SJCRH30 (cell line): ENCODE measurements at regions not wholly inside any gene's neighbourhood (a gene's known extent, or its start where the extent isn't known, plus 50 kb on each side); places are given as distances from the start of the nearest gene placed in this dataset.

Experiments
- DNase-seq, 2 experiments: peaks; one replicate each; pipeline ENCODE4 v3.0.0-alpha.2; 2015 to 2020
- H3K27ac ChIP-seq: fragments of 250-450 bp; sonication (Bioruptor Pico); 2 replicates; pipeline ENCODE4 v1.5.1; 2020; ENCODE audit warnings: mild to moderate bottlenecking, moderate library complexity
- H3K27me3 ChIP-seq: fragments of 250-450 bp; sonication (Bioruptor Pico); 2 replicates; pipeline ENCODE4 v1.5.1; 2020; ENCODE audit warnings: mild to moderate bottlenecking, moderate library complexity
- H3K36me3 ChIP-seq: fragments of 250-450 bp; sonication (Bioruptor Pico); 2 replicates; pipeline ENCODE4 v1.5.1; 2020; ENCODE audit warnings: mild to moderate bottlenecking, moderate library complexity
- H3K4me1 ChIP-seq: fragments of 250-450 bp; sonication (Bioruptor Pico); 2 replicates; pipeline ENCODE4 v1.5.1; 2020; ENCODE audit warnings: mild to moderate bottlenecking, moderate library complexity
- H3K4me3 ChIP-seq: fragments of 250-450 bp; sonication (Bioruptor Pico); 2 replicates; pipeline ENCODE4 v1.5.1; 2020; ENCODE audit warnings: mild to moderate bottlenecking, moderate library complexity
- H3K9me3 ChIP-seq: fragments of 250-450 bp; sonication (Bioruptor Pico); replicated peaks from 2 replicates; pipeline ENCODE4 v1.5.1; 2020; ENCODE audit warnings: mild to moderate bottlenecking, moderate library complexity

DNA sequence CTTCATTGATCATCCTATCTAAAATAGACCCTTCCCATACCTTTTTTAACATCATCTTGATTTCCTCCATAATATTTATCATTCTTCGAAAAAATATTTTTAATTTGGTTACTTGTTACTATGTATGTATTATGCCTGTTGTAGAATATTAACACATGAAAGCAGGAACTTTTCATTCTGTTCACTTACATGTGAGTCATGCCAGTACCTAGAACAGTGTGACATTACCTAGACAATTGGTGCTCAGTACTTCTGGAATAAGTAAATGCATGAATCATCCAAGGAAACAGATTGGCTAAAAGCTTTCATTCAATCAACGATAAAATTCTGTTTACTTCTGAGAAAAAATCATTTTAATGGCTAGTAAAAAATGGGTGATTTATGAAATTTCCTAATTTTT is 76.4 kb downstream of the CXXC4 start:
- Histone ChIP-seq H3K36me3 (no peaks in the 10 kb centered on the region), H3K9me3 (no peaks in the 10 kb centered on the region), H3K27ac (no peak overlapping the region), H3K4me1 (peaks cover 2% of the 10 kb centered on the region; the same call in 1 of the 2 replicates), H3K4me3 (no peak overlapping the region), H3K27me3 (no peaks in the 10 kb centered on the region)
- DNase-seq = no peak

- no peak overlapping the region for H3K4me3 ChIP-seq
- no peaks in the 10 kb centered on the region for H3K9me3 ChIP-seq
- DNase-seq = no peak
- no peak overlapping the region for H3K27ac ChIP-seq
- H3K27me3 ChIP-seq = no peaks in the 10 kb centered on the region
- peaks cover 2% of the 10 kb centered on the region; the same call in 1 of the 2 replicates for H3K4me1 ChIP-seq
- no peaks in the 10 kb centered on the region for H3K36me3 ChIP-seq
These were observed 77.3 kb downstream of the CXXC4 start for GRCh38 chr4:104417357-104417882.

DNA sequence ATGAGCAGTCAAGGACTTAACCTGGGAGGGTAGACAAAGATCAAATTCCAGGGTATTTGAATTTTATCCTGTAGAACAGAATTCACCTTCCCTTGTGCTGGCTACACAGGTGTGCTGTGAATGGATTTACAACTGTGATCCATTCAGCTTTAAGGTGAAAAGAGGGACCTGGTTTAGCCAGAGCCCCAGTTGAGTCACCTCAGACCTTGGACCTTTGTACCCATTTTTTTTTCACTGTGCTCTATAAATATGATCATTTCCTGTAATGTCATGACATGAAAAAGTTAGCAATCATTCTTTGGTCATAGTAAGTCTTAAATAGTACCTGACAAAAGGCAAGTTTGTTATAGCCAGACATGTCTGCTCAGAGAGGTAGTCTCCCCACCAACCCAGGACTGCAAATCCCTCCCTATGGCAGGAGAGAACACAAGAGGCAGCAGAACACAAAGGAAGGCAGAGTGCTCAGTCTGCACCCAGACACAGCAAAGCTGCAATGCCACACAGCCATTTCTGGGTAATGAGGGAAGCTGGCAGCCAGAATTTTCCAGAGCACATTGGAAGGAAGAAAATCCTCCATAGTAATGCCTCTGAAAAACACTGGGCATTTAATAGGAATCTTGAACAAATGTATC is 77.9 kb downstream of the CXXC4 start:
- no peak overlapping the region for H3K4me3 ChIP-seq
- no peaks in the 10 kb centered on the region for H3K27me3 ChIP-seq
- H3K27ac ChIP-seq = no peak overlapping the region
- no peaks in the 10 kb centered on the region for H3K36me3 ChIP-seq
- no peak for DNase-seq
- H3K9me3 ChIP-seq = no peaks in the 10 kb centered on the region
- peaks cover 2% of the 10 kb centered on the region; the same call in 1 of the 2 replicates for H3K4me1 ChIP-seq

- H3K36me3 ChIP-seq = no peaks in the 10 kb centered on the region
- no peak for DNase-seq
- H3K4me1 ChIP-seq = peaks cover 13% of the 10 kb centered on the region
- H3K9me3 ChIP-seq = no peaks in the 10 kb centered on the region
- no peak overlapping the region for H3K4me3 ChIP-seq
- no peak overlapping the region for H3K27ac ChIP-seq
- H3K27me3 ChIP-seq = no peaks in the 10 kb centered on the region
These were observed 81.2 kb downstream of the CXXC4 start for GRCh38 chr4:104413487-104413886.

GRCh38 chr4:104412344-104412743 is 82.3 kb downstream of the CXXC4 start:
- Histone ChIP-seq H3K4me3 (no peak overlapping the region), H3K36me3 (no peaks in the 10 kb centered on the region), H3K9me3 (no peaks in the 10 kb centered on the region), H3K27ac (no peak overlapping the region), H3K4me1 (peaks cover 13% of the 10 kb centered on the region), H3K27me3 (no peaks in the 10 kb centered on the region)
- no peak for DNase-seq

- H3K36me3 ChIP-seq = no peaks in the 10 kb centered on the region
- no peaks in the 10 kb centered on the region for H3K27me3 ChIP-seq
- H3K4me1 ChIP-seq = peaks cover 13% of the 10 kb centered on the region
- no peak for DNase-seq
- no peak overlapping the region for H3K27ac ChIP-seq
- H3K4me3 ChIP-seq = no peak overlapping the region
- H3K9me3 ChIP-seq = no peaks in the 10 kb centered on the region
These were observed 83.2 kb downstream of the CXXC4 start for GRCh38 chr4:104411502-104411901.

- DNase-seq = peak; percentile 19 to 51
- Histone ChIP-seq H3K4me3 (no peak overlapping the region), H3K4me1 (peaks cover 23% of the 10 kb centered on the region), H3K36me3 (no peaks in the 10 kb centered on the region), H3K27ac (no peak overlapping the region), H3K9me3 (no peaks in the 10 kb centered on the region), H3K27me3 (no peaks in the 10 kb centered on the region)
These were observed 85.8 kb downstream of the CXXC4 start for GRCh38 chr4:104408878-104409277.

- peaks cover 17% of the 10 kb centered on the region for H3K4me1 ChIP-seq
- no peaks in the 10 kb centered on the region for H3K9me3 ChIP-seq
- no peak overlapping the region for H3K27ac ChIP-seq
- no peak overlapping the region for H3K4me3 ChIP-seq
- peak in 1 of 2 experiments; percentile 58 for DNase-seq
- no peaks in the 10 kb centered on the region for H3K27me3 ChIP-seq
- no peaks in the 10 kb centered on the region for H3K36me3 ChIP-seq
These were observed 90.3 kb downstream of the CXXC4 start for GRCh38 chr4:104404361-104404760.

GRCh38 chr4:104395168-104395614 is 99.5 kb downstream of the CXXC4 start:
- Histone ChIP-seq H3K27me3 (no peaks in the 10 kb centered on the region), H3K9me3 (no peaks in the 10 kb centered on the region), H3K27ac (no peak overlapping the region), H3K4me3 (peak overlapping the region; percentile 29), H3K4me1 (peaks cover 22% of the 10 kb centered on the region), H3K36me3 (no peaks in the 10 kb centered on the region)
- DNase-seq = peak; percentile 76 to 85

DNA sequence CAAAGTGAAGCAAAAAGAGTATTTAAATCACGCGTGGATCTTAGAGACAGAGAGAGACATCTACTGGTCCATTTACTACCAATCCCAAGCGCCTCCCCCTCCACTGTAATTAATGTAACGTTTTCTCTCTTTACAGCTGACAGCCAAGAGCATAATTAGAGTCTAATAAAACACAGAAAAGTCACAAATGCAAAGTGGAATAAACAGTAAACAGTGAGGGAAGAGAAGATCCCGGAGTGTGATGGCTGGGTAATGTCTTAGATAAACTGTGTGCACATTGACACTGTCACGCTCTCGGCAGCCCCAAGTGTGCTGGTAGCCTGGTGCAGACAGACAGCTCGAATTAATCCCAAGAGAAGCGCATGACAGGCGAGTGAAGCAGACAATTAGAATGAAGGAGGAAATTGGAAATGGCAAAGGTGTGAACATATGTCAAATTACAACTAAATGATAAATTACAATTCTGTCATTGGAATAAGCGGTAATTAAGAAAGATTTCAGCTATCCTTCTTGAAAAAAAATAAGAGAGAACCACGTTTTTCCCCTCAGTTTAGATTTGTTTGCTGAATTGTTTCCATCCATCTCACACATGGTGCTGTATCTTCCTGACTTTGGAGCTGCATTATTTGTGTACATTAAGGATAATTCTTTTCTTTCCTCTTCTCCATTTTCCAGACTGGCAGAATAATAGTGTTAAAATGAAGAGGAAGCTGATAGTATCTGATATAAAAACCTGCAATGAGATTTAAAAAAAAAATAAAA is 100.1 kb downstream of the CXXC4 start:
- DNase-seq = peak; percentile 13 to 31
- no peak overlapping the region for H3K27ac ChIP-seq
- no peaks in the 10 kb centered on the region for H3K36me3 ChIP-seq
- H3K27me3 ChIP-seq = no peaks in the 10 kb centered on the region
- H3K4me1 ChIP-seq = peaks cover 22% of the 10 kb centered on the region
- H3K9me3 ChIP-seq = no peaks in the 10 kb centered on the region
- peak overlapping the region; percentile 29 for H3K4me3 ChIP-seq

GRCh38 chr4:104393655-104394324 is 100.9 kb downstream of the CXXC4 start:
- H3K27ac ChIP-seq = no peak overlapping the region
- H3K4me3 ChIP-seq = peak overlapping the region; percentile 29; the same call in 1 of the 2 replicates
- no peak for DNase-seq
- H3K27me3 ChIP-seq = no peaks in the 10 kb centered on the region
- H3K4me1 ChIP-seq = peaks cover 22% of the 10 kb centered on the region
- no peaks in the 10 kb centered on the region for H3K36me3 ChIP-seq
- no peaks in the 10 kb centered on the region for H3K9me3 ChIP-seq

DNA sequence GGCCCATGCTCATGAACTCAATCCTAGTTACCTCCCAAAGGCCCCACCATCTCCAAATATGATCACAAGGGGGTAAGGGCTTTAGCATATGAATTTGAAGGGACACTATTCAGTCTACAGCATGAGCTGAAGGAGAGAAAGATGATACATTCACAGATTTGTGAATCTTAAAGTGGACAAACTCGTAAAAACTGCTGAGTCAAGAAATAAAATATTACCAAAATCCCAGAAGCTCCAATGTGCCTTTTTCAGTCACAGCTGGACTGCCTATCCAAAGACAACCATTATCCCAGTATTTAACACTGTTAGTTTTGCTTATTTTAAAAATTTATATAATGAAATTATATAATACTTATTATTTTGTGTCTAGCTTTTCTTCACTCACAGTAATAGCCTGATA is 109.0 kb downstream of the CXXC4 start:
- Histone ChIP-seq H3K27me3 (no peaks in the 10 kb centered on the region), H3K9me3 (no peaks in the 10 kb centered on the region), H3K27ac (no peak overlapping the region), H3K4me1 (no peaks in the 10 kb centered on the region), H3K4me3 (no peak overlapping the region), H3K36me3 (no peaks in the 10 kb centered on the region)
- no peak for DNase-seq

GRCh38 chr4:104382961-104383360 is 111.7 kb downstream of the CXXC4 start:
- Histone ChIP-seq H3K27me3 (no peaks in the 10 kb centered on the region), H3K9me3 (no peaks in the 10 kb centered on the region), H3K4me3 (no peak overlapping the region), H3K4me1 (no peaks in the 10 kb centered on the region), H3K36me3 (no peaks in the 10 kb centered on the region), H3K27ac (no peak overlapping the region)
- no peak for DNase-seq

DNA sequence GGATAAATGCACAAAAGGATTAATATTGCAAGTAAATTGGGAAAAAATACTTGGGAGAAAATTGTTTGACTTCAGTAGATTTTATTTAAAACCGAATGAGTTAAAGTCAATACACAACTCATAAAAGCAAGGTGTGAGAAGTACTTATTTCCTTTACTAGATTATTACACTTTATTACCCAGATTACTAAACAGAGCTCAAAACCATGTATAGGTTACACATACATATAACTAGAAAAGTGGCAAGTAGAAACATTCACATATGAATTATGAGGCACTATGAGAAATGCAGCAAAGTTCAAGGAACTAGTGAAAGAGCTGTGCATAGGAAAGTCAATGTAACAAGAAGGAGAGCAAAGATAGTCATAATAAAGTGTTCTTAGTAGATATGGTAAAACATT is 113.0 kb downstream of the CXXC4 start:
- Histone ChIP-seq H3K36me3 (no peaks in the 10 kb centered on the region), H3K4me1 (no peaks in the 10 kb centered on the region), H3K27me3 (no peaks in the 10 kb centered on the region), H3K27ac (no peak overlapping the region), H3K9me3 (no peaks in the 10 kb centered on the region), H3K4me3 (no peak overlapping the region)
- no peak for DNase-seq

DNA sequence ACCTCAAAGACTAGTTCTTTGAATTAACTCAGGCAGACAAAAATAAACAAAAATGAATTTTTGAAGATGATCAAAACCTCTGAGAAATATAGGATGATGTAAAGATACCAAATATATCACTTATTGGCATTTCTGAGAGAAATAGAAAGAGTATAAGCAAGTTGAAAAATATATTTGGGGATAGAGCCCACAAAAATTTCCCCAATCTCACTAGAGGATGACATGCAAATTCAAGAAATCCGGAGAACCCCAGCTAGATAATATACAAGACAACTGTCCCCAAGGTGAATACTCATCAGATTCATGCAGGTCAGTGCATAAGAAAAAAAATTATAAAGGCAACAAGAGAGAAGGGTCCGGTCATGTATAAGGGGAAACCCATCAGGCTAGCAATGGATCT is 129.1 kb downstream of the CXXC4 start:
- no peak for DNase-seq
- H3K4me3 ChIP-seq = no peak overlapping the region
- no peaks in the 10 kb centered on the region for H3K4me1 ChIP-seq

More for the DNA sequence above, 129.1 kb downstream of the CXXC4 start:
- Histone ChIP-seq H3K36me3 (no peaks in the 10 kb centered on the region), H3K27ac (no peak overlapping the region), H3K27me3 (no peaks in the 10 kb centered on the region), H3K9me3 (no peaks in the 10 kb centered on the region)
